Mucosa of descending colon (tissue), 3 donors: ENCODE measurements at regions not wholly inside any gene's neighbourhood (a gene's known extent, or its start where the extent isn't known, plus 50 kb on each side); places are given as distances from the start of the nearest gene placed in this dataset.
"Not testable (repeated sequence)": the region's sequence is repeated elsewhere in the genome, so short reads cannot be mapped to it uniquely, and the experiment has no call there.

Source experiments
- ATAC-seq: fragments of 200-7000 bp; cut with Tn5 transposase; one replicate; pipeline ENCODE4 v1.9.1; 2020; ENCODE audit warnings: mild to moderate bottlenecking, moderate library complexity
- DNase-seq, 3 donors: peaks; one replicate each; pipeline ENCODE4 v3.0.0-alpha.2; 2020
- H3K36me3 ChIP-seq: fragments of 200-600 bp; one replicate; pipeline ENCODE4 v1.8.0; 2021; ENCODE audit warnings: low read depth, mild to moderate bottlenecking
- H3K4me1 ChIP-seq: fragments of 200-600 bp; one replicate; pipeline ENCODE4 v1.8.0; 2021; ENCODE audit warnings: low read depth, mild to moderate bottlenecking
- H3K4me3 ChIP-seq: fragments of 200-600 bp; one replicate; pipeline ENCODE4 v1.8.0; 2021; ENCODE audit warnings: mild to moderate bottlenecking
- H3K9me3 ChIP-seq: fragments of 200-600 bp; one replicate; pipeline ENCODE4 v1.8.0; 2021; ENCODE audit warnings: mild to moderate bottlenecking
- intact Hi-C, 2 donors: fragments of 100-400 bp; cut with DNase I in 1 of 2; cut with micrococcal nuclease in 1 of 2; formaldehyde crosslinking; loops; one replicate each; pipeline versions ENCODE4 v1.11.0 to v1.11.1; 2022; cut with DNase I, micrococcal nuclease
- TF ChIP-seq, protein P1 (sequence below): fragments of 200-600 bp; IDR thresholded peaks from one replicate; pipeline ENCODE4 v1.8.0; 2022; ENCODE audit warnings: antibody characterized with exemption, mild to moderate bottlenecking
- donor health status: DM: no; HTN: no; CAD: no; lungs with moderate emphysema.
- donor health status: DM: no; HTN: no; CAD: no.
- donor health status: DM: no; HTN: yes; CAD: no.

- Histone ChIP-seq H3K9me3 (no peaks in the 10 kb centered on the region), H3K36me3 (no peaks in the 10 kb centered on the region), H3K4me3 (no peak overlapping the region), H3K4me1 (no peaks in the 10 kb centered on the region)
- no peak for DNase-seq
- intact Hi-C loops = no loop called here
- TF ChIP-seq, protein P1, sequence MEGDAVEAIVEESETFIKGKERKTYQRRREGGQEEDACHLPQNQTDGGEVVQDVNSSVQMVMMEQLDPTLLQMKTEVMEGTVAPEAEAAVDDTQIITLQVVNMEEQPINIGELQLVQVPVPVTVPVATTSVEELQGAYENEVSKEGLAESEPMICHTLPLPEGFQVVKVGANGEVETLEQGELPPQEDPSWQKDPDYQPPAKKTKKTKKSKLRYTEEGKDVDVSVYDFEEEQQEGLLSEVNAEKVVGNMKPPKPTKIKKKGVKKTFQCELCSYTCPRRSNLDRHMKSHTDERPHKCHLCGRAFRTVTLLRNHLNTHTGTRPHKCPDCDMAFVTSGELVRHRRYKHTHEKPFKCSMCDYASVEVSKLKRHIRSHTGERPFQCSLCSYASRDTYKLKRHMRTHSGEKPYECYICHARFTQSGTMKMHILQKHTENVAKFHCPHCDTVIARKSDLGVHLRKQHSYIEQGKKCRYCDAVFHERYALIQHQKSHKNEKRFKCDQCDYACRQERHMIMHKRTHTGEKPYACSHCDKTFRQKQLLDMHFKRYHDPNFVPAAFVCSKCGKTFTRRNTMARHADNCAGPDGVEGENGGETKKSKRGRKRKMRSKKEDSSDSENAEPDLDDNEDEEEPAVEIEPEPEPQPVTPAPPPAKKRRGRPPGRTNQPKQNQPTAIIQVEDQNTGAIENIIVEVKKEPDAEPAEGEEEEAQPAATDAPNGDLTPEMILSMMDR = no peak
- ATAC-seq = no peak
Measured at GRCh38 chr2:67777836-67778429, 284.9 kb downstream of the C1D start.

DNA sequence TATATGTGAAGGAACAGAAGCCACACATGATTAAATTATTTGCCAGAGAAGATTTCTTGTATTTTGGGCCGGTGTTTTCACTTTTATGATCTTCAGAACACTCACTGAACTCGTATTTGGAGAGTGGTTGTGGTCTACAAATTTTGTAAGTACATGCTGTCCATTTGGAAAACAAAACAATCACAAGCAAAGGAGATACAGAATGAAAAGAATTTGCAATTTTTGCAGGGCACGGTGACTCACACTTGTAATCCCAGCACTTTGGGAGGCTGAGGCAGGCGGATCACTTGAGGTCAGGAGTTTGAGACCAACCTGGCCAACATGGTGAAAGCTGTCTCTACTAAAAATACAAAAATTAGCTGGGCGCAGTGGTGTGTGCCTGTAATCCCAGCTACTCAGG is 282.0 kb downstream of the C1D start:
- ATAC-seq, intact Hi-C loops, H3K4me3 ChIP-seq: not testable (repeated sequence)

GRCh38 chr2:67782443-67782842 is 280.4 kb downstream of the C1D start:
- ATAC-seq (no peak), DNase-seq (no peak)
- intact Hi-C loops = no loop called here
- Histone ChIP-seq H3K9me3 (no peaks in the 10 kb centered on the region), H3K4me1 (no peaks in the 10 kb centered on the region), H3K36me3 (no peaks in the 10 kb centered on the region), H3K4me3 (no peak overlapping the region)
- TF ChIP-seq, protein P1 = no peak

More for the DNA sequence above, 282.0 kb downstream of the C1D start:
- not testable (repeated sequence) for DNase-seq, H3K36me3 ChIP-seq, H3K9me3 ChIP-seq, H3K4me1 ChIP-seq

- Histone ChIP-seq H3K36me3 (no peaks in the 10 kb centered on the region), H3K9me3 (no peaks in the 10 kb centered on the region), H3K4me1 (no peaks in the 10 kb centered on the region), H3K4me3 (no peak overlapping the region)
- no peak for DNase-seq
- intact Hi-C loops = no loop called here
- no peak for ATAC-seq
- TF ChIP-seq, protein P1 = no peak
Measured at GRCh38 chr2:67783026-67783425, 279.8 kb downstream of the C1D start.

DNA sequence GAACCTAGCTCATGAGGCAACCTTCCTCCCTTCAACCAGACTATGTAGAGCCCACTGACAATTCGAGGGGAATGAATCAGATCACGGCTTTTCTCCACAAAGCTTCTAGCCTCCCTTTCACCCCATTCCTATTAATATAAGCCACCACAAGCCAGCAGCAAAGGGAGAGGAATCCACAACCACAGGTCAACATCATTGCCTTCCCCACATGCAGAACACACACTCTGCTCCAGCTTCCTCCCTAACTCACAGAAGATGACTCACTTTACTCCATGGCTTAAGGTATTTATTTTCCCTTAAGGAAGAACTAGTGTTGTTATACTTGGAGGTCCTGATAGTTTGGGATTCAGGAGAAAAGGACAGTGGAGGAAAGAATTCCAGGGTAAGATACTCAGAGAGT is 272.2 kb downstream of the C1D start:
- H3K9me3 ChIP-seq = no peaks in the 10 kb centered on the region
- no peak for ATAC-seq
- intact Hi-C loops = no loop called here
- H3K4me1 ChIP-seq = no peaks in the 10 kb centered on the region
- H3K36me3 ChIP-seq = no peaks in the 10 kb centered on the region
- no peak overlapping the region for H3K4me3 ChIP-seq
- no peak for DNase-seq
- TF ChIP-seq, protein P1 = no peak

GRCh38 chr2:67792191-67792590 is 270.6 kb downstream of the C1D start:
- DNase-seq (no peak), ATAC-seq (no peak)
- intact Hi-C loops = no loop called here

More at GRCh38 chr2:67792191-67792590, 270.6 kb downstream of the C1D start:
- Histone ChIP-seq H3K36me3 (no peaks in the 10 kb centered on the region), H3K4me1 (no peaks in the 10 kb centered on the region), H3K9me3 (no peaks in the 10 kb centered on the region), H3K4me3 (no peak overlapping the region)
- TF ChIP-seq, protein P1 = no peak
